Uterus (tissue), 3 donors: ENCODE measurements at regions not wholly inside any gene's neighbourhood (a gene's known extent, or its start where the extent isn't known, plus 50 kb on each side); places are given as distances from the start of the nearest gene placed in this dataset.

Source experiments
- DNase-seq, 2 donors: peaks; one replicate each; pipeline ENCODE4 v3.0.0-alpha.2; 2019 to 2020
- H3K27ac ChIP-seq, 2 donors: fragments of 200-600 bp; sonication (generic); 1 replicate in 1 of 2; 2 replicates in 1 of 2; pipeline ENCODE4 v1.5.1; 2016 to 2018
- H3K27me3 ChIP-seq, 2 donors: fragments of 200-600 bp; sonication (generic); one replicate each; pipeline ENCODE4 v1.5.1; 2018 to 2019; ENCODE audit warnings: control low read depth in 1 of 2
- H3K36me3 ChIP-seq, 2 donors: fragments of 200-600 bp; sonication (generic); one replicate each; pipeline ENCODE4 v1.5.1; 2019; ENCODE audit warnings: control low read depth in 1 of 2
- H3K4me1 ChIP-seq, 2 donors: fragments of 200-600 bp; sonication (generic); one replicate each; pipeline ENCODE4 v1.5.1; 2018 to 2019; ENCODE audit warnings: control low read depth in 1 of 2
- H3K4me3 ChIP-seq, 2 donors: fragments of 200-600 bp; sonication (generic); 1 replicate in 1 of 2; 2 replicates in 1 of 2; pipeline ENCODE4 v1.5.1; 2018 to 2019; ENCODE audit warnings: mild to moderate bottlenecking in 1 of 2
- H3K9me3 ChIP-seq, 2 donors: fragments of 200-600 bp; sonication (generic); one replicate each; pipeline ENCODE4 v1.5.1; 2019; ENCODE audit warnings: control low read depth in 1 of 2
- CTCF ChIP-seq, 4 experiments: fragments of 200-600 bp in 2 of 4; fragments of 450-650 bp in 2 of 4; sonication (generic) in 2 of 4; IDR thresholded peaks; one replicate each; pipeline ENCODE4 v1.5.1; 2016 to 2019; ENCODE audit warnings: antibody characterized with exemption in 4 of 4, mild to moderate bottlenecking in 2 of 4, moderate library complexity in 1 of 4
- POLR2A ChIP-seq, 2 donors: fragments of 450-650 bp; IDR thresholded peaks; one replicate each; pipeline ENCODE4 v1.6.1; 2016; ENCODE audit warnings: antibody characterized with exemption in 2 of 2, mild to moderate bottlenecking in 1 of 2, moderate library complexity in 1 of 2
- intact Hi-C: fragments of 100-400 bp; cut with DNase I; formaldehyde crosslinking; loops from one replicate; pipeline ENCODE4 v1.15.1; 2023; ENCODE audit warnings: low total_unique reads
- donor health status: DM: yes; HTN: yes; CAD: no.

- no peaks in the 10 kb centered on the region for H3K4me1 ChIP-seq
- H3K27me3 ChIP-seq, result no peaks in the 10 kb centered on the region
- H3K36me3 ChIP-seq, result no peaks in the 10 kb centered on the region
- intact Hi-C loops, result no loop called here
- no peaks in the 10 kb centered on the region for H3K9me3 ChIP-seq
- no peak for TF ChIP-seq CTCF (IDR thresholded peaks at IDR 0.05)
- TF ChIP-seq POLR2A (IDR thresholded peaks at IDR 0.05), result no peak
- no peak overlapping the region for H3K4me3 ChIP-seq
- H3K27ac ChIP-seq, result no peak overlapping the region
- no peak for DNase-seq
Observed at GRCh38 chr16:52932321-52932720, 120.4 kb downstream of the CHD9NB start.

GRCh38 chr16:52929478-52930400 lies 123.0 kb downstream of the CHD9NB start:
- intact Hi-C loops, result no loop called here
- no peak for TF ChIP-seq CTCF (IDR thresholded peaks at IDR 0.05)
- no peak for TF ChIP-seq POLR2A (IDR thresholded peaks at IDR 0.05)
- H3K4me1 ChIP-seq, result no peaks in the 10 kb centered on the region
- no peaks in the 10 kb centered on the region for H3K36me3 ChIP-seq
- H3K27ac ChIP-seq, result no peak overlapping the region
- H3K4me3 ChIP-seq, result no peak overlapping the region
- H3K27me3 ChIP-seq, result no peaks in the 10 kb centered on the region
- no peaks in the 10 kb centered on the region for H3K9me3 ChIP-seq
- no peak for DNase-seq

- intact Hi-C loops, result no loop called here
- no peaks in the 10 kb centered on the region for H3K9me3 ChIP-seq
- TF ChIP-seq CTCF (IDR thresholded peaks at IDR 0.05) (no peak), POLR2A (IDR thresholded peaks at IDR 0.05) (no peak)
- no peaks in the 10 kb centered on the region for H3K36me3 ChIP-seq
- H3K27me3 ChIP-seq, result no peaks in the 10 kb centered on the region
- no peak overlapping the region for H3K27ac ChIP-seq
- H3K4me1 ChIP-seq, result no peaks in the 10 kb centered on the region
- no peak overlapping the region for H3K4me3 ChIP-seq
- no peak for DNase-seq
Observed at GRCh38 chr16:52928955-52929354, 123.7 kb downstream of the CHD9NB start.

- Histone ChIP-seq H3K9me3 (no peaks in the 10 kb centered on the region), H3K4me1 (no peaks in the 10 kb centered on the region), H3K27ac (no peak overlapping the region), H3K36me3 (no peaks in the 10 kb centered on the region), H3K4me3 (no peak overlapping the region), H3K27me3 (no peaks in the 10 kb centered on the region)
- intact Hi-C loops, result no loop called here
- DNase-seq, result no peak
- no peak for TF ChIP-seq POLR2A (IDR thresholded peaks at IDR 0.05)
- TF ChIP-seq CTCF (IDR thresholded peaks at IDR 0.05), result no peak
Observed at GRCh38 chr16:52925143-52925542, 127.6 kb downstream of the CHD9NB start.

- intact Hi-C loops, result no loop called here
- Histone ChIP-seq H3K9me3 (no peaks in the 10 kb centered on the region), H3K36me3 (no peaks in the 10 kb centered on the region), H3K4me3 (no peak overlapping the region), H3K27ac (no peak overlapping the region), H3K27me3 (no peaks in the 10 kb centered on the region), H3K4me1 (no peaks in the 10 kb centered on the region)
- DNase-seq, result no peak
- TF ChIP-seq POLR2A (IDR thresholded peaks at IDR 0.05) (no peak), CTCF (IDR thresholded peaks at IDR 0.05) (no peak)
Observed at GRCh38 chr16:52924162-52924561, 128.5 kb downstream of the CHD9NB start.
